ENCODE measurements at regions not wholly inside any gene's neighbourhood (a gene's known extent, or its start where the extent isn't known, plus 50 kb on each side); places are given as distances from the start of the nearest gene placed in this dataset.
A peak's percentile ranks its signal among the peaks of the same experiment; 100 is the strongest.

DNA sequence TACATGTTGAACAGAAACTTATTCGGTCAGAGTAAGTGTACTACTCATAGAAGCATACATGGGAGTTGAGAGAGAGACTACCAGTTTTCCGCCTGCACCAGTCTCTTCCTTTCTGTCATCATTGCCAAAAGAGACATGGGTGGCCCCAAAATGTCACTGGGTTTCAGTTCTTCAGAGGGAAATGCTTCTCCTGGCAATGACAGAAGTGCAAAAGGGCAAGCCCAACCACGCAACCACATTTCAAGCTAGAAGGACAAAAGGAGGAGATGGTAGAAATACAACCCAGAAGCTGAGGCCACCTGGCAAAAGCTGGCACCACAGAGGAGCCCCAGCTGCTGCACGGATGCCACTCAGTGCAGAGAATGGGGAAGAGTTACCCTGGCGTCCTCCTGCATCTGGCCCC is 320.1 kb downstream of the BCOR start:
- H3K4me1 ChIP-seq (ENCODE audit: insufficient read depth, insufficient read length), result peaks cover 7% of the 10 kb centered on the region
- H3K36me3 ChIP-seq (ENCODE audit: insufficient read depth, insufficient read length, low read length), result no peaks in the 10 kb centered on the region
- peaks cover 17% of the 10 kb centered on the region; the same call in 1 of the 2 replicates for H3K9me3 ChIP-seq (ENCODE audit: insufficient read depth, low read length)
- TF ChIP-seq SUZ12 (IDR thresholded peaks at IDR 0.05; ENCODE audit: extremely low read depth, insufficient read depth, insufficient read length) (no peak), YY1 (IDR thresholded peaks at IDR 0.05; ENCODE audit: insufficient read depth, insufficient read length) (no peak), ZNF274 (IDR thresholded peaks at IDR 0.05; ENCODE audit: low read depth, low read length) (no peak)
- H3K9ac ChIP-seq (ENCODE audit: insufficient read length, low read depth), result no peak overlapping the region
- H3K27me3 ChIP-seq (ENCODE audit: insufficient read depth, insufficient read length), result no peaks in the 10 kb centered on the region
- no peak overlapping the region for H3K4me3 ChIP-seq (ENCODE audit: insufficient read length, low read depth)
- no peak for DNase-seq (ENCODE audit: low read depth, low spot score)

DNA sequence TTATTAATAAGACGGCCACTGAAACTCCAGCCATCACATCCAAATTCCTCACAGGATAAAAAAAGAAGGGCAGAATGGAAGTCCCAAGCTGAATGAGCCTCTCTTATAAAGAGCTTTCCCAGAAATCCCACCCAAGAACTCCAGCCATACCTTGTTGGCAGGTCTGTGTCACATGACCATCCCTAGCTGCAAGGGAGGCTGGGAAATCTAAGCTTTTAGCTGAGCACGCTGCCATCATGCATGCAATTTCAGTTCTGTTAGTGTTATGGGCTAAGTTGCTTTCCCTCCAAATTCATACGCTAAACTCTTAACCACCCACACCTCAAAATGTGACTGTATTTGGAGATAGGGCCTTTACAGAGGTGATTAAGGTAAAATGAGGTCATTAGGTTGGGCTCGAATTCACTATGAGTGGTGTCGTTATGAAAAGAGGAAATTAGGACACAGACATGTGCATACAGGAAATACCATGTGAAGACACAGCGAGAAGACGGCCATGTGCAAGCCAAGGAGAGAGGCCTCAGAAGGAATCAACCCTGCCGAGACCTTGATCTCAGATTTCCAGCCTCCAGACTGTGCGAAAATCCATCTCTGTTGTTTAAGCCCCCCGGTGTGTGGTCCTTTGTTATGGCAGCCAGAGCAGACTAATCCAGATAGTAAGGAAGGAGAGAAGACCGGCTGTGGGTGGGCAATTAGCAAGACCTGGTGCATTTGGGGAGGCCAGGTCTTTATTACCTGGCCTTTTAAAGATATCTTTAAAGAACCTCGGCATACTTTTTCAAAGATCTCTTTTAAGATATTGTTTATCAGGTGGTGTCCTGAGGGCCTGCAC is 317.6 kb downstream of the BCOR start:
- Histone ChIP-seq H3K36me3 (ENCODE audit: insufficient read depth, insufficient read length, low read length) (no peaks in the 10 kb centered on the region), H3K9ac (ENCODE audit: insufficient read length, low read depth) (no peak overlapping the region), H3K9me3 (ENCODE audit: insufficient read depth, low read length) (peaks cover 17% of the 10 kb centered on the region; the same call in 1 of the 2 replicates), H3K4me1 (ENCODE audit: insufficient read depth, insufficient read length) (peaks cover 3% of the 10 kb centered on the region), H3K4me3 (ENCODE audit: insufficient read length, low read depth) (no peak overlapping the region), H3K27me3 (ENCODE audit: insufficient read depth, insufficient read length) (no peaks in the 10 kb centered on the region)
- no peak for TF ChIP-seq ZNF274 (IDR thresholded peaks at IDR 0.05; ENCODE audit: low read depth, low read length)
- no peak for TF ChIP-seq SUZ12 (IDR thresholded peaks at IDR 0.05; ENCODE audit: extremely low read depth, insufficient read depth, insufficient read length)
- TF ChIP-seq YY1 (IDR thresholded peaks at IDR 0.05; ENCODE audit: insufficient read depth, insufficient read length), result no peak
- peak; percentile 81 for DNase-seq (ENCODE audit: low read depth, low spot score)

DNA sequence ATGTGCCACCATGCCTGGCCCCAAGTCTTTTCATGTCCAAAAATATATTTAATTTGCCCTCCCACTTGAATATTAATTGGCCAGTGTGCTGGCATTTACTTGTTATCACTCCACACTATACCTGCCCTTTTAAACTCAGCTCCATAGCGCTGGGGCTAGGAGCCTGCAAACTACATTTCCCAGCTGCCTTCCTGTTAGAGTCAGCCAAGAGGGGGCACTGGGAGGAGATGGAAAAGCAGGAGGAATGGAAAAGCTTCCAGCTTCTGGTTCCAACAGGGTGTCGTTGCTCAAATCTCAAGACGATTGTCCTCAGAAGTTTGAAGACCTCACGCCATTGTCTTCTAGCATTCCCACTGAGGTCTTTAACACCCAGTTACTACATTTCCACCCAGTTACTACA is 315.5 kb downstream of the BCOR start:
- DNase-seq (ENCODE audit: low read depth, low spot score), result no peak
- Histone ChIP-seq H3K9me3 (ENCODE audit: insufficient read depth, low read length) (peaks cover 17% of the 10 kb centered on the region; the same call in 1 of the 2 replicates), H3K9ac (ENCODE audit: insufficient read length, low read depth) (no peak overlapping the region), H3K36me3 (ENCODE audit: insufficient read depth, insufficient read length, low read length) (no peaks in the 10 kb centered on the region), H3K4me1 (ENCODE audit: insufficient read depth, insufficient read length) (peaks cover 3% of the 10 kb centered on the region), H3K27me3 (ENCODE audit: insufficient read depth, insufficient read length) (no peaks in the 10 kb centered on the region), H3K4me3 (ENCODE audit: insufficient read length, low read depth) (no peak overlapping the region)
- TF ChIP-seq YY1 (IDR thresholded peaks at IDR 0.05; ENCODE audit: insufficient read depth, insufficient read length), result no peak
- TF ChIP-seq SUZ12 (IDR thresholded peaks at IDR 0.05; ENCODE audit: extremely low read depth, insufficient read depth, insufficient read length), result no peak
- TF ChIP-seq ZNF274 (IDR thresholded peaks at IDR 0.05; ENCODE audit: low read depth, low read length), result no peak

DNA sequence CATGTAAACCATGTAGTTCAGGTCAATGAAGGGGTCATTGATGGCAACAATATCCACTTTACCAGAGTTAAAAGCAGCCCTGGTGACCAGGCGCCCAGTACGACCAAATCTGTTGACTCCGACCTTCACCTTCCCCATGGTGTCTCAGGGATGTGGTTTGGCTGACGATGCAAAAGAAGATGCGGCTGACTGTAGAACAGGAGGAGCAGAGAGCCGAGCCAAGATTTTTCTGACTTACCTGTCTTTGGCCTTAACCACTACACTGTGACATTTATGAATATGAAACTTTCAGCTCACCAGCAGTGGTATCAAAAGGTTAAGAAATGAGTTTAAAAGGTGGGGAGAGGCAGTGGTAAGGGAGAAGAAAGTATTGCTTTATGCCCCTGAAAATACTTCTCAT is 309.8 kb downstream of the BCOR start:
- no peak for TF ChIP-seq YY1 (IDR thresholded peaks at IDR 0.05; ENCODE audit: insufficient read depth, insufficient read length)
- TF ChIP-seq ZNF274 (IDR thresholded peaks at IDR 0.05; ENCODE audit: low read depth, low read length), result no peak
- Histone ChIP-seq H3K27me3 (ENCODE audit: insufficient read depth, insufficient read length) (no peaks in the 10 kb centered on the region), H3K9ac (ENCODE audit: insufficient read length, low read depth) (no peak overlapping the region), H3K4me3 (ENCODE audit: insufficient read length, low read depth) (no peak overlapping the region), H3K36me3 (ENCODE audit: insufficient read depth, insufficient read length, low read length) (no peaks in the 10 kb centered on the region), H3K4me1 (ENCODE audit: insufficient read depth, insufficient read length) (no peaks in the 10 kb centered on the region), H3K9me3 (ENCODE audit: insufficient read depth, low read length) (no peaks in the 10 kb centered on the region)
- no peak for DNase-seq (ENCODE audit: low read depth, low spot score)

DNA sequence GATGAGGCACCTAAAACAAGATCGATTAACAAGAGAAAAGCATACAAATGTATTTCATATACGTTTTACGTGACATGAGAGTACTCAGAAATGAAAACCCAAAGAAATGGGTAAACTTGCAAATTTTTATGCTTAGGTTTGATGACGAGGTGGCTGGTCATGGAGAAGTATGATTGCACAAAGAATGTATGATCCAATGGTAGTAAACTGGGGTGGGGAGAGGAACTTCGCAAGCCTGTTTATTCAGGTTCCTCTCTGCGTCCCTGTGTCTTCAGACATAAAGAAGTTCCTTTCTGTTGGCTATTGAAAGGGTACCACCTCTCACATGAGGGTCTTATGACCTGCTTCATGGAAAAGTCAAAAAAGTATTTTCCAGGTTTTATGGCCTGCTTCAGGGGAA is 309.2 kb downstream of the BCOR start:
- no peak for TF ChIP-seq YY1 (IDR thresholded peaks at IDR 0.05; ENCODE audit: insufficient read depth, insufficient read length)
- no peak for TF ChIP-seq SUZ12 (IDR thresholded peaks at IDR 0.05; ENCODE audit: extremely low read depth, insufficient read depth, insufficient read length)
- TF ChIP-seq ZNF274 (IDR thresholded peaks at IDR 0.05; ENCODE audit: low read depth, low read length), result no peak
- Histone ChIP-seq H3K9me3 (ENCODE audit: insufficient read depth, low read length) (no peaks in the 10 kb centered on the region), H3K36me3 (ENCODE audit: insufficient read depth, insufficient read length, low read length) (no peaks in the 10 kb centered on the region), H3K27me3 (ENCODE audit: insufficient read depth, insufficient read length) (no peaks in the 10 kb centered on the region), H3K4me3 (ENCODE audit: insufficient read length, low read depth) (no peak overlapping the region), H3K9ac (ENCODE audit: insufficient read length, low read depth) (no peak overlapping the region), H3K4me1 (ENCODE audit: insufficient read depth, insufficient read length) (no peaks in the 10 kb centered on the region)
- no peak for DNase-seq (ENCODE audit: low read depth, low spot score)

DNA sequence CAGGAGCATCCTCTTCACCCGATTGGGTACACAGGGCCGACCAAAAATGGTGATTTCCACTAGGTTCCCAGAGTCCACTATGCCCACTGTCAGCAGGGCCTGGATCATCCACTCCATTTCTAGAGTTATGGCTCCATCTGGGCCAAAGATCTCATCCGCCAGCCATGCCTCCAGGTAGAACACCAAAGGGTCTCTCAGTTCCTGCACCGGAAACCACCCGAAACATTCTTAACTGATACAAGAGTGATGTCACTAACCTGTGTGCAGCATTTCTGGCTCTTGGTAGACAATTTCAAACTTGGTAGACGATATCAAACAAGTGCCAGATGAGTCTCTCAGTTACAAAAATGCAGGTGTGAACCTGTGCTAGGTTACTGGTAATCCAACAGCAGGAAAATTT is 306.1 kb downstream of the BCOR start:
- Histone ChIP-seq H3K4me3 (ENCODE audit: insufficient read length, low read depth) (no peak overlapping the region), H3K4me1 (ENCODE audit: insufficient read depth, insufficient read length) (no peaks in the 10 kb centered on the region), H3K36me3 (ENCODE audit: insufficient read depth, insufficient read length, low read length) (no peaks in the 10 kb centered on the region), H3K9me3 (ENCODE audit: insufficient read depth, low read length) (no peaks in the 10 kb centered on the region), H3K27me3 (ENCODE audit: insufficient read depth, insufficient read length) (no peaks in the 10 kb centered on the region), H3K9ac (ENCODE audit: insufficient read length, low read depth) (no peak overlapping the region)
- TF ChIP-seq YY1 (IDR thresholded peaks at IDR 0.05; ENCODE audit: insufficient read depth, insufficient read length) (no peak), SUZ12 (IDR thresholded peaks at IDR 0.05; ENCODE audit: extremely low read depth, insufficient read depth, insufficient read length) (no peak), ZNF274 (IDR thresholded peaks at IDR 0.05; ENCODE audit: low read depth, low read length) (no peak)
- no peak for DNase-seq (ENCODE audit: low read depth, low spot score)

DNA sequence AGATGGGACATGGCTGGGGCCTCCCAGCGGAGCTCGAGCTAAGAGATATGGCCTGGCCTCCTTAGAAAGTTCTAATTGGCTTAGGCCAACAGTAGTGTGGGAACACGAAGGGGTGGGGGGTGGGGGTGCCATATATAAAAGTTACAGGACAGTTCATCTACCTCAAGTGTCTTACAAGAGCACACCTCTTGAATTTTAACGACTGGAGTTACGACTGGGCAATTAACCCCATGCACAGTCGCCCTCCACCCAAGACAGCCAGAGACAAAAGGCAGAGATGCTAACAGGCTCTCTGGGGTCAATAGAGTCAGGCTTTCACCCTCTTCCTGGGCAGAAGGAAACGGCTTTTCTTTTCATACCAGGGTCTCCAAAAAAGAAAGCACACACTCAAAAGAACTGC is 302.2 kb downstream of the BCOR start:
- H3K27me3 ChIP-seq (ENCODE audit: insufficient read depth, insufficient read length), result no peaks in the 10 kb centered on the region
- TF ChIP-seq ZNF274 (IDR thresholded peaks at IDR 0.05; ENCODE audit: low read depth, low read length) (no peak), SUZ12 (IDR thresholded peaks at IDR 0.05; ENCODE audit: extremely low read depth, insufficient read depth, insufficient read length) (no peak), YY1 (IDR thresholded peaks at IDR 0.05; ENCODE audit: insufficient read depth, insufficient read length) (no peak)
- no peak overlapping the region for H3K4me3 ChIP-seq (ENCODE audit: insufficient read length, low read depth)
- H3K4me1 ChIP-seq (ENCODE audit: insufficient read depth, insufficient read length), result peaks cover 5% of the 10 kb centered on the region
- no peak overlapping the region for H3K9ac ChIP-seq (ENCODE audit: insufficient read length, low read depth)
- H3K36me3 ChIP-seq (ENCODE audit: insufficient read depth, insufficient read length, low read length), result no peaks in the 10 kb centered on the region
- DNase-seq (ENCODE audit: low read depth, low spot score), result no peak
- no peaks in the 10 kb centered on the region for H3K9me3 ChIP-seq (ENCODE audit: insufficient read depth, low read length)

Measured in NT2/D1 (cell line).